OCI-LY3 (cell line): ENCODE measurements at regions not wholly inside any gene's neighbourhood (a gene's known extent, or its start where the extent isn't known, plus 50 kb on each side); places are given as distances from the start of the nearest gene placed in this dataset.

Experiments used
- H2AFZ ChIP-seq: fragments of 200-600, 300-600 bp; shearing (Covaris generic); 2 replicates; pipeline ENCODE4 v1.6.0; 2014; ENCODE audit warnings: antibody characterized with exemption, low read depth, low read length
- H3K27ac ChIP-seq: fragments of 200-600, 300-600 bp; sonication (generic); 2 replicates; pipeline ENCODE4 v1.5.1; 2014; ENCODE audit warnings: mild to moderate bottlenecking, low read length, moderate library complexity, mixed read lengths
- H3K27me3 ChIP-seq: fragments of 200-600, 300-600 bp; sonication (generic); 2 replicates; pipeline ENCODE4 v1.6.1; 2014; ENCODE audit warnings: low read depth, low read length, mixed read lengths
- H3K36me3 ChIP-seq: fragments of 200-600, 300-600 bp; sonication (generic); replicated peaks from 2 replicates; pipeline ENCODE3; 2014; ENCODE audit warnings: low read depth, low read length, mixed read lengths
- H3K4me1 ChIP-seq: fragments of 300-600, 200-600 bp; sonication (generic); 2 replicates; pipeline ENCODE4 v1.6.1; 2014; ENCODE audit warnings: low read length, mixed read lengths
- H3K4me2 ChIP-seq: fragments of 200-600, 300-600 bp; sonication (generic); 2 replicates; pipeline ENCODE4 v1.6.1; 2014; ENCODE audit warnings: low read length, mixed read lengths
- H3K4me3 ChIP-seq: fragments of 300-600, 200-600 bp; sonication (generic); 2 replicates; pipeline ENCODE4 v1.5.1; 2014; ENCODE audit warnings: antibody characterized with exemption, mild to moderate bottlenecking, low read length, moderate library complexity
- H3K79me2 ChIP-seq: fragments of 300-600, 200-600 bp; shearing (Covaris generic); 2 replicates; pipeline ENCODE4 v1.6.1; 2014; ENCODE audit warnings: mild to moderate bottlenecking, low read length, mixed read lengths
- H3K9ac ChIP-seq: fragments of 300-600, 200-600 bp; shearing (Covaris generic); 2 replicates; pipeline ENCODE4 v1.6.0; 2014; ENCODE audit warnings: mild to moderate bottlenecking, low read length, moderate library complexity
- H3K9me3 ChIP-seq: fragments of 200-600, 300-600 bp; shearing (Covaris generic); 2 replicates; pipeline ENCODE4 v1.6.1; 2014; ENCODE audit warnings: low read length, mixed read lengths; ENCODE audit not compliant: insufficient read depth
- H4K20me1 ChIP-seq: fragments of 200-600, 300-600 bp; sonication (generic); 2 replicates; pipeline ENCODE4 v1.6.1; 2016; ENCODE audit warnings: low read length, mixed read lengths; ENCODE audit not compliant: insufficient read depth
- CTCF ChIP-seq: fragments of 200-600, 300-600 bp; sonication (generic); IDR thresholded peaks from 2 replicates; pipeline ENCODE4 v1.5.1; 2014; ENCODE audit warnings: antibody characterized with exemption, low read length, low read depth
- EZH2phosphoT487 ChIP-seq: fragments of 200-600 bp; shearing (Covaris generic); IDR thresholded peaks from 2 replicates; pipeline ENCODE4 v1.6.1; 2018; ENCODE audit warnings: antibody characterized with exemption, mixed run types, low read depth

GRCh38 chr4:72791054-72791453 is 222.0 kb upstream of the ADAMTS3 start:
- no peak overlapping the region for H2AFZ ChIP-seq
- peaks cover 6% of the 10 kb centered on the region; the same call in 1 of the 2 replicates for H3K4me1 ChIP-seq
- no peak overlapping the region for H3K4me3 ChIP-seq
- no peak overlapping the region for H3K27ac ChIP-seq
- H3K36me3 ChIP-seq = no peaks in the 10 kb centered on the region
- H3K4me2 ChIP-seq = no peak overlapping the region
- H3K9me3 ChIP-seq = no peaks in the 10 kb centered on the region
- H3K27me3 ChIP-seq = no peaks in the 10 kb centered on the region
- no peak for TF ChIP-seq EZH2phosphoT487
- no peak for TF ChIP-seq CTCF
- no peak overlapping the region for H3K9ac ChIP-seq
- H3K79me2 ChIP-seq = no peaks in the 10 kb centered on the region
- no peaks in the 10 kb centered on the region for H4K20me1 ChIP-seq

GRCh38 chr4:72786401-72786990 is 217.5 kb upstream of the ADAMTS3 start:
- Histone ChIP-seq H3K9me3 (no peaks in the 10 kb centered on the region), H3K9ac (no peak overlapping the region), H3K79me2 (no peaks in the 10 kb centered on the region), H2AFZ (no peak overlapping the region), H3K4me3 (no peak overlapping the region), H4K20me1 (no peaks in the 10 kb centered on the region), H3K4me2 (no peak overlapping the region), H3K27ac (no peak overlapping the region), H3K4me1 (peaks cover 5% of the 10 kb centered on the region; the same call in 1 of the 2 replicates), H3K36me3 (no peaks in the 10 kb centered on the region), H3K27me3 (no peaks in the 10 kb centered on the region)
- TF ChIP-seq CTCF = no peak
- TF ChIP-seq EZH2phosphoT487 = no peak

- Histone ChIP-seq H3K27me3 (no peaks in the 10 kb centered on the region), H3K4me1 (no peaks in the 10 kb centered on the region), H3K4me2 (no peak overlapping the region), H3K9me3 (no peaks in the 10 kb centered on the region), H2AFZ (no peak overlapping the region), H3K9ac (no peak overlapping the region), H3K4me3 (no peak overlapping the region), H4K20me1 (no peaks in the 10 kb centered on the region), H3K79me2 (no peaks in the 10 kb centered on the region), H3K36me3 (no peaks in the 10 kb centered on the region), H3K27ac (no peak overlapping the region)
- TF ChIP-seq CTCF = no peak
- TF ChIP-seq EZH2phosphoT487 = no peak
These were observed 210.2 kb upstream of the ADAMTS3 start for GRCh38 chr4:72779241-72779640.

- no peak overlapping the region for H2AFZ ChIP-seq
- TF ChIP-seq EZH2phosphoT487 = no peak
- no peak for TF ChIP-seq CTCF
- no peak overlapping the region for H3K4me2 ChIP-seq
These were observed 208.4 kb upstream of the ADAMTS3 start for GRCh38 chr4:72777436-72777835.

More at GRCh38 chr4:72777436-72777835, 208.4 kb upstream of the ADAMTS3 start:
- H3K9ac ChIP-seq = no peak overlapping the region
- no peaks in the 10 kb centered on the region for H4K20me1 ChIP-seq
- no peak overlapping the region for H3K27ac ChIP-seq
- H3K4me1 ChIP-seq = no peaks in the 10 kb centered on the region
- no peaks in the 10 kb centered on the region for H3K27me3 ChIP-seq
- no peaks in the 10 kb centered on the region for H3K9me3 ChIP-seq
- no peaks in the 10 kb centered on the region for H3K79me2 ChIP-seq
- no peaks in the 10 kb centered on the region for H3K36me3 ChIP-seq
- H3K4me3 ChIP-seq = no peak overlapping the region
